SHP77 treated with DMSO at 0.1 percent for 48 hours (cell line): ENCODE measurements at regions not wholly inside any gene's neighbourhood (a gene's known extent, or its start where the extent isn't known, plus 50 kb on each side); places are given as distances from the start of the nearest gene placed in this dataset.

Experiments used
- DNase-seq: peaks from one replicate; lab custom pipeline; 2025; lab: John Stamatoyannopoulos, UW

GRCh38 chr2:215771241-215771640, 242.1 kb downstream of the MREG start:
- DNase-seq: no peak

GRCh38 chr2:215770668-215771067, 242.7 kb downstream of the MREG start:
- DNase-seq: no peak

GRCh38 chr2:215769246-215769645, 244.1 kb downstream of the MREG start:
- no peak for DNase-seq

- DNase-seq: no peak
Measured at GRCh38 chr2:215767625-215768024, 245.7 kb downstream of the MREG start.

GRCh38 chr2:215765729-215766360, 247.5 kb downstream of the MREG start:
- no peak for DNase-seq

- no peak for DNase-seq
Measured at GRCh38 chr2:215764441-215765048, 248.8 kb downstream of the MREG start.

GRCh38 chr2:215760557-215760956, 252.8 kb downstream of the MREG start:
- DNase-seq: no peak

GRCh38 chr2:215760091-215760490, 253.3 kb downstream of the MREG start:
- DNase-seq: no peak

GRCh38 chr2:215758691-215759090, 254.7 kb downstream of the MREG start:
- DNase-seq: no peak

- no peak for DNase-seq
Measured at GRCh38 chr2:215756346-215756730, 257.0 kb downstream of the MREG start.

- no peak for DNase-seq
Measured at GRCh38 chr2:215755641-215756345, 257.6 kb downstream of the MREG start.

- no peak for DNase-seq
Measured at GRCh38 chr2:215754546-215754945, 258.8 kb downstream of the MREG start.

GRCh38 chr2:215753808-215754207, 259.5 kb downstream of the MREG start:
- no peak for DNase-seq

GRCh38 chr2:215752991-215753390, 260.4 kb downstream of the MREG start:
- no peak for DNase-seq

GRCh38 chr2:215752436-215752835, 260.9 kb downstream of the MREG start:
- DNase-seq: no peak

- no peak for DNase-seq
Measured at GRCh38 chr2:215751911-215752272, 261.5 kb downstream of the MREG start.

GRCh38 chr2:215751200-215751910, 262.0 kb downstream of the MREG start:
- DNase-seq: no peak

GRCh38 chr2:215750763-215751162, 262.6 kb downstream of the MREG start:
- no peak for DNase-seq

GRCh38 chr2:215749092-215749957, 264.0 kb downstream of the MREG start:
- DNase-seq: no peak

GRCh38 chr2:215748446-215748845, 264.9 kb downstream of the MREG start:
- DNase-seq: no peak

GRCh38 chr2:215746887-215747615, 266.3 kb downstream of the MREG start:
- DNase-seq: no peak
